ENCODE measurements at regions not wholly inside any gene's neighbourhood (a gene's known extent, or its start where the extent isn't known, plus 50 kb on each side); places are given as distances from the start of the nearest gene placed in this dataset.

GRCh38 chr10:32167450-32167849, 111.2 kb upstream of the KIF5B start:
- intact Hi-C loops (cut with DNase I; ENCODE audit: low total_unique reads), result no loop called here

DNA sequence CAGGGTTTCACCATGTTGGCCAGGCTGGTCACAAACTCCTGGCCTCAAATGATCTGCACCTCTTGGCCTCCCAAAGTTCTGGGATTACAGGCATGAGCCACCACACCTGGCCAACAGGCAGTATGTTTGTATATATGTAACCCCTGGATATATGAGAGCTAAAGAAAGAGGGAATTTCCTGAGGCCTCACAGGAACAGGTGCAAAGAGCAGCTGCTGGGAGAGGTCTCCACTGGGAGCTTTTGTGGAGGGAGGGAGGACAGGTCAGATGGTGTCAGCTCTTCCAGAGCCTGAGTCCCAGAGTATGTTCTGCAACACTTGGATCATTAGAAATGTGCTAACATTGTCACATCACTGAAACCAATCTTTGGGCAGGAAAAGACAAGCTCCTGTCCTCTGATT, 110.1 kb upstream of the KIF5B start:
- H3K27ac ChIP-seq, result no peak overlapping the region
- no peaks in the 10 kb centered on the region for H3K9me3 ChIP-seq
- intact Hi-C loops (cut with DNase I; ENCODE audit: low total_unique reads), result no loop called here
- H3K4me1 ChIP-seq, result no peaks in the 10 kb centered on the region
- no peak overlapping the region for H3K4me3 ChIP-seq
- no peak for DNase-seq
- TF ChIP-seq POLR2A (IDR thresholded peaks at IDR 0.05) (no peak), CTCF (IDR thresholded peaks at IDR 0.05) (no peak)
- no peaks in the 10 kb centered on the region for H3K27me3 ChIP-seq
- H3K36me3 ChIP-seq, result no peaks in the 10 kb centered on the region

More at GRCh38 chr10:32167450-32167849, 111.2 kb upstream of the KIF5B start:
- H3K4me1 ChIP-seq, result no peaks in the 10 kb centered on the region
- H3K27me3 ChIP-seq, result no peaks in the 10 kb centered on the region
- H3K36me3 ChIP-seq, result no peaks in the 10 kb centered on the region
- no peak for TF ChIP-seq CTCF (IDR thresholded peaks at IDR 0.05)
- no peak for TF ChIP-seq POLR2A (IDR thresholded peaks at IDR 0.05)
- H3K27ac ChIP-seq, result no peak overlapping the region
- H3K9me3 ChIP-seq, result no peaks in the 10 kb centered on the region
- no peak overlapping the region for H3K4me3 ChIP-seq
- no peak for DNase-seq

GRCh38 chr10:32163762-32164148, 107.5 kb upstream of the KIF5B start:
- H3K36me3 ChIP-seq, result no peaks in the 10 kb centered on the region

DNA sequence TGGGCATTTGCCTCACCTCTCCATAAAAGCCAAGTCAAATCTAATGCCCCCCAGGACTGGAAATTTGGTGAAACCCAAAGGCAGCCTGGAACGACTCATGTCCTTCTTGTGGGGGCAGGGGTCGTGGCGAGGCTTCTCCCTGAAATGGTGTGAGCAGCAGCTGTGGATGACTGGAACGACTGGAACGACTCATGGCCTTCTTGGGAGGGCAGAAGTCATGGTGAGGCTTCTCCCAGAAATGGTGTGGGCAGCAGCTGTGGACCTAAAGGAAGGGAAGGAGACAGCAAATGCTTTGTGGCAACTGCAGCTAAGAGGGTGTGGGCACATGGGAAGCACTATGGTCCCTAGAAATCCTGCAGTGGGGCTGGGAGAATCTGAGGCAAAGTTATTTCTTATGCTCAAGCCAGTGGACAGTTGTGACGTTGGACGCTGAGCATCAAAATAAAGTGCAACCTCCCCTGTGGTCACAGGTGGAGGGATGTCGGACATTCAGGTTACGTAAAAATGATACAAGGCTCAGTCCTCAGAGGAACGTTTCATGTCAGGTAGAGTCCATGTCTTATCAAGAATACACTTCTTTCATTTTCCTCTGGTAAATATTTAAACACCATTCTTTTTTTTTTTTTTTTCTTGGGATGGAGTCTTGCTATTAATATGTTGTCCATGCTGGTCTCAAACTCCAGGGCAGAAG, 107.0 kb upstream of the KIF5B start:
- no peaks in the 10 kb centered on the region for H3K4me1 ChIP-seq
- no peak overlapping the region for H3K27ac ChIP-seq
- H3K36me3 ChIP-seq, result no peaks in the 10 kb centered on the region
- no peaks in the 10 kb centered on the region for H3K9me3 ChIP-seq
- no peak overlapping the region for H3K4me3 ChIP-seq
- intact Hi-C loops (cut with DNase I; ENCODE audit: low total_unique reads), result no loop called here
- H3K27me3 ChIP-seq, result no peaks in the 10 kb centered on the region
- no peak for DNase-seq
- no peak for TF ChIP-seq POLR2A (IDR thresholded peaks at IDR 0.05)
- no peak for TF ChIP-seq CTCF (IDR thresholded peaks at IDR 0.05)

More at GRCh38 chr10:32163762-32164148, 107.5 kb upstream of the KIF5B start:
- Histone ChIP-seq H3K27ac (no peak overlapping the region), H3K4me3 (no peak overlapping the region), H3K27me3 (no peaks in the 10 kb centered on the region), H3K9me3 (no peaks in the 10 kb centered on the region), H3K4me1 (no peaks in the 10 kb centered on the region)
- DNase-seq, result no peak
- TF ChIP-seq POLR2A (IDR thresholded peaks at IDR 0.05), result no peak
- no peak for TF ChIP-seq CTCF (IDR thresholded peaks at IDR 0.05)
- intact Hi-C loops (cut with DNase I; ENCODE audit: low total_unique reads), result no loop called here

GRCh38 chr10:32161586-32161985, 105.4 kb upstream of the KIF5B start:
- TF ChIP-seq CTCF (IDR thresholded peaks at IDR 0.05), result no peak
- no peak for TF ChIP-seq POLR2A (IDR thresholded peaks at IDR 0.05)
- Histone ChIP-seq H3K4me1 (no peaks in the 10 kb centered on the region), H3K27me3 (no peaks in the 10 kb centered on the region), H3K4me3 (no peak overlapping the region), H3K36me3 (no peaks in the 10 kb centered on the region), H3K27ac (no peak overlapping the region), H3K9me3 (no peaks in the 10 kb centered on the region)
- no peak for DNase-seq
- intact Hi-C loops (cut with DNase I; ENCODE audit: low total_unique reads), result no loop called here
